GM12874 (cell line): ENCODE measurements at regions not wholly inside any gene's neighbourhood (a gene's known extent, or its start where the extent isn't known, plus 50 kb on each side); places are given as distances from the start of the nearest gene placed in this dataset.

Source experiments
- TF ChIP-seq, protein P1 (sequence below): IDR thresholded peaks from 2 replicates; pipeline ENCODE4 v1.5.1; 2011; ENCODE audit warnings: low read depth, mild to moderate bottlenecking, control low read depth, low read length, moderate library complexity; ENCODE audit not compliant: insufficient read depth

- TF ChIP-seq, protein P1, sequence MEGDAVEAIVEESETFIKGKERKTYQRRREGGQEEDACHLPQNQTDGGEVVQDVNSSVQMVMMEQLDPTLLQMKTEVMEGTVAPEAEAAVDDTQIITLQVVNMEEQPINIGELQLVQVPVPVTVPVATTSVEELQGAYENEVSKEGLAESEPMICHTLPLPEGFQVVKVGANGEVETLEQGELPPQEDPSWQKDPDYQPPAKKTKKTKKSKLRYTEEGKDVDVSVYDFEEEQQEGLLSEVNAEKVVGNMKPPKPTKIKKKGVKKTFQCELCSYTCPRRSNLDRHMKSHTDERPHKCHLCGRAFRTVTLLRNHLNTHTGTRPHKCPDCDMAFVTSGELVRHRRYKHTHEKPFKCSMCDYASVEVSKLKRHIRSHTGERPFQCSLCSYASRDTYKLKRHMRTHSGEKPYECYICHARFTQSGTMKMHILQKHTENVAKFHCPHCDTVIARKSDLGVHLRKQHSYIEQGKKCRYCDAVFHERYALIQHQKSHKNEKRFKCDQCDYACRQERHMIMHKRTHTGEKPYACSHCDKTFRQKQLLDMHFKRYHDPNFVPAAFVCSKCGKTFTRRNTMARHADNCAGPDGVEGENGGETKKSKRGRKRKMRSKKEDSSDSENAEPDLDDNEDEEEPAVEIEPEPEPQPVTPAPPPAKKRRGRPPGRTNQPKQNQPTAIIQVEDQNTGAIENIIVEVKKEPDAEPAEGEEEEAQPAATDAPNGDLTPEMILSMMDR: no peak
Observed at GRCh38 chr12:13707829-13708228, 273.6 kb downstream of the GRIN2B start.

DNA sequence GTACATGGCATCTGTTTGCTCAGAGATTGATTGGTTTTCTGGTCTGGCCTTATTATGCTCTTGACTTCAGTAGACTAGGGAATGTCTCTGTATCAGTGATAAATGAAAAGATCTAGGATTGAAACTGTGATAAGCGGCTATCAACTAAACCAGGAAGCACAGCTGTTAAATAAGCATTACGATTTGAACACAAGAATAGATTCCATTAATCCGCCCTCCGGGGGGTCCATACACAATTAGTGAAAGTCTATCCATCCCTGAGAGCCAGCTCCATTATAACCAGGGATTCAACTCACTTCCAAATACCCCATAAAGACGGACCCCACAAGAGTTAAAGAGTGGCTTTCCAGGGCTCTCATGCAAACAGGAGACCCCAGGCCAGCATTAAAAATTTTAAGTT lies 279.0 kb downstream of the GRIN2B start:
- TF ChIP-seq, protein P1: no peak

DNA sequence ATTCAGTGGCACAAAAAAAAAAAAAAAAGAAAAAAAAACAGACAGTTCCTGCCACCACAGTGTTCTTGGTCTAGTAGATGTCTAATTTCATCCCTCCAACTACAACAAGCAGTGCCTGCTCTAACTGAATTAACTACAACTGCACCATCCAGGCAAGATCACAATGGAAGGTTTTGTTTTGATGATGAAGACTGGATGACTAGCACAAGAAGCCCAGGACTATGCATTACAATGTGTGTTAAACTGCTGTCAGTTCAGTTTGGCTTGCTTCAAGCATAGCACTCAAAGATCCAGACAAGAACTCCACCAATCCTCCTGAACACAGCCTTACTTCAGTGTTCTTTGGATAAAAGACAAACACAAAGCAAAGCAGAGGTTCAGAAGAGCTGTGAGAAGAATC lies 279.9 kb downstream of the GRIN2B start:
- TF ChIP-seq, protein P1: no peak

GRCh38 chr12:13697973-13698372 lies 283.4 kb downstream of the GRIN2B start:
- TF ChIP-seq, protein P1: no peak

- TF ChIP-seq, protein P1: no peak
Observed at GRCh38 chr12:13695781-13696180, 285.6 kb downstream of the GRIN2B start.

DNA sequence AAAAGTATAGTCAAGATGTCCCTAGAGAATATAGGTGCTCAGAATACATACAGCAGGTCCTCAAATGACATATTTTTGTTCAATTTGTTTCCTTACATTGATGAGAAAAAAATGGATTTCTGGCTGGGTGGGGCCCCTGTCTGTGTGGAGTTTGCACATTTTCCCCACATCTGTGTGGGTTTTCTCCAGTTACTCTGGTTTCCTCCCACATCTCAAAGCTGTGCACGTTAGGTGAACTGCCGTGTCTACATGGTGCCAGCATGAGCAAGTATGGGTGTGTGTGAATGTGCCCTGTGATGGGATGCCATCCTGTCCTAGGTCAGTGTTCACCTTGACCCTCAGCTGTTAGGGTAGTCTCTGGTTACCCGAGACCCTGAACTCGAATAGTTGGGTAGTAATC lies 289.1 kb downstream of the GRIN2B start:
- TF ChIP-seq, protein P1: no peak

DNA sequence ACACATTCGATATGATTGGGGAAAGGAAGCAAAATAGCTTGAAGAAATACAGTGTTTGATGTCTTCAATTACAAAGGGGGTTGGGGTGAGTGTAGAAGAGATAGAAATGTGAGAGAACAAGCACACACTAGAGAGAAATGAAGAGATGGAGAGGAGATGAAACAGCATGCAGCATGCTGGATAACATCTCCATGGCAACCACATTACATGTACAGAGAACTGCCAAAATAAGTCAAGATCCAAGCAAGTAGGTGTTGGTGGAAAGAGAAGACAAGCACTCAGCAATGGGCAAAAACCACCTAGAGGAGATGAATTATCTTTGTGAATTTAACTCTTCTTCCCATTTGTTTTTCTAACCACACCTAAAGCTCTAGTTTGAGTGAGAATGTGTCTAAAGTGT lies 289.8 kb downstream of the GRIN2B start:
- TF ChIP-seq, protein P1: no peak

DNA sequence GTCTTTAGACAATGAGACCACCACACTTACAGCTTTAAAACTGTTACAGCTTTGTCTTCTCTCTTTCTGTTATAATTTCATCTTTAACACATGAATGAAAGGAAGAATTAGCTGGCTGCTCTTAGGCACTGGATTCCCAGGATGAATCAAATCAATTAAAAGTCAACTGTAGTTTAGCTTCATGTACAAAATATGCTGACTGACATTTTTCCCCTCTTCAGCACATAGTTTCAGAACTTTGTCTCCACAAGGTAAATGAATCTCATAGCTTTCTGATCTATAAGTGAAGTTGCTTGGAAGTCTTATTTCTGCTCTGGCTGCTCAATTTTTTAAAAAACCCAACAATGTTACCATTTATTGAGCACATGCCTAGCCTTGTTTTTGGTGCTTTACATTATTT lies 293.8 kb downstream of the GRIN2B start:
- TF ChIP-seq, protein P1: no peak
